H1 (cell line): ENCODE measurements at regions not wholly inside any gene's neighbourhood (a gene's known extent, or its start where the extent isn't known, plus 50 kb on each side); places are given as distances from the start of the nearest gene placed in this dataset.

Source experiments
- CTCF ChIA-PET: fragments of 300-600 bp; sonication (Branson Sonifier 250); formaldehyde crosslinking; loops from one replicate; lab custom pipeline; 2021; ENCODE audit not compliant: partially characterized antibody; lab: Charles Lee
- POLR2A ChIA-PET: fragments of 300-600 bp; sonication (Branson Sonifier 250); formaldehyde crosslinking; loops from one replicate; lab custom pipeline; 2021; ENCODE audit warnings: inconsistent platforms; ENCODE audit not compliant: partially characterized antibody; lab: Charles Lee
- DNase-seq, 2 experiments: peaks; one replicate each; pipeline versions ENCODE4 v3.0.0 to v3.0.0-alpha.2; 2010 to 2022; ENCODE audit warnings: low spot score in 2 of 2, low read depth in 1 of 2, mixed read lengths in 1 of 2
- FAIRE-seq: peaks from 2 replicates; lab custom pipeline; 2011; peaks lifted over from hg19 to GRCh38; lab: Jason Lieb, UNC
- H2AFZ ChIP-seq: 2 replicates; pipeline ENCODE4 v1.8.1; 2012; ENCODE audit warnings: low read length, inconsistent platforms
- H2AK5ac ChIP-seq: 2 replicates; pipeline ENCODE4 v1.6.1; 2013; ENCODE audit warnings: low read depth, low read length
- H2BK120ac ChIP-seq: replicated peaks from 2 replicates; pipeline ENCODE3; 2013; ENCODE audit warnings: low read depth, low read length, inconsistent platforms
- H2BK12ac ChIP-seq: 2 replicates; pipeline ENCODE4 v1.6.1; 2013; ENCODE audit warnings: low read depth, low read length
- H2BK15ac ChIP-seq: 2 replicates; pipeline ENCODE4 v1.6.1; 2013; ENCODE audit warnings: low read length
- H2BK20ac ChIP-seq: 2 replicates; pipeline ENCODE4 v1.6.1; 2013; ENCODE audit warnings: low read length
- H2BK5ac ChIP-seq: 2 replicates; pipeline ENCODE4 v1.6.1; 2013; ENCODE audit warnings: low read depth, low read length
- H3K14ac ChIP-seq: 2 replicates; pipeline ENCODE4 v1.6.1; 2013; ENCODE audit warnings: inconsistent platforms; ENCODE audit not compliant: insufficient read length
- H3K18ac ChIP-seq: 2 replicates; pipeline ENCODE4 v1.6.1; 2013; ENCODE audit warnings: low read length; ENCODE audit errors: extremely low read depth
- H3K23ac ChIP-seq: 2 replicates; pipeline ENCODE4 v1.6.1; 2013; ENCODE audit warnings: inconsistent platforms; ENCODE audit not compliant: insufficient read length
- H3K23me2 ChIP-seq: 2 replicates; pipeline ENCODE4 v1.6.1; 2013; ENCODE audit warnings: low read depth, low read length
- H3K27ac ChIP-seq: 2 replicates; pipeline ENCODE4 v1.6.1; 2011; ENCODE audit warnings: low read depth, low read length, inconsistent platforms
- H3K27me3 ChIP-seq, 4 experiments: replicated peaks in 1 of 4; 1 replicate in 1 of 4; 2 replicates in 3 of 4; pipeline versions ENCODE4 v1.6.1 to v1.8.1; 2011 to 2013; ENCODE audit warnings: low read length in 3 of 4, mild to moderate bottlenecking in 3 of 4, inconsistent platforms in 2 of 4, mixed read lengths in 2 of 4, moderate library complexity in 1 of 4; ENCODE audit not compliant: control insufficient read depth in 3 of 4, insufficient read depth in 3 of 4; ENCODE audit errors: extremely low read depth in 1 of 4
- H3K36me3 ChIP-seq, 4 experiments: 2 replicates each; pipeline versions ENCODE4 v1.6.1 to v1.8.1; 2011 to 2013; ENCODE audit warnings: mild to moderate bottlenecking in 4 of 4, low read length in 3 of 4, moderate library complexity in 2 of 4, control low read depth in 1 of 4, inconsistent platforms in 1 of 4; ENCODE audit not compliant: insufficient read depth in 4 of 4, control insufficient read depth in 2 of 4
- H3K4ac ChIP-seq: replicated peaks from 2 replicates; pipeline ENCODE3; 2013; ENCODE audit warnings: low read length, low read depth, mixed read lengths, inconsistent platforms; ENCODE audit not compliant: insufficient read length
- H3K4me1 ChIP-seq, 4 experiments: replicated peaks in 1 of 4; 1 replicate in 1 of 4; 2 replicates in 3 of 4; pipeline versions ENCODE4 v1.6.1 to v1.8.1; 2011 to 2013; ENCODE audit warnings: low read length in 3 of 4, inconsistent platforms in 2 of 4, mixed read lengths in 1 of 4; ENCODE audit not compliant: insufficient read depth in 4 of 4, control insufficient read depth in 3 of 4
- H3K4me2 ChIP-seq, 2 experiments: 2 replicates each; pipeline versions ENCODE4 v1.6.1 to v1.8.1; 2011 to 2013; ENCODE audit warnings: low read depth in 2 of 2, low read length in 2 of 2, control low read depth in 1 of 2, inconsistent platforms in 1 of 2, mild to moderate bottlenecking in 1 of 2; ENCODE audit not compliant: insufficient read depth in 1 of 2
- H3K4me3 ChIP-seq, 4 experiments: fragments of 200-600, 300-600 bp in 1 of 4; sonication (generic), shearing (Covaris generic), sonication (Bioruptor Twin) in 1 of 4; 2 replicates each; pipeline versions ENCODE4 v1.5.1 to v1.8.1; 2011 to 2016; ENCODE audit warnings: low read length in 4 of 4, low read depth in 3 of 4, control low read depth in 2 of 4, inconsistent platforms in 2 of 4, mild to moderate bottlenecking in 2 of 4, mixed read lengths in 1 of 4, moderate library complexity in 1 of 4; ENCODE audit not compliant: insufficient read depth in 2 of 4; ENCODE audit errors: extremely low read depth in 1 of 4
- H3K56ac ChIP-seq: replicated peaks from 2 replicates; pipeline ENCODE3; 2013; ENCODE audit warnings: low read depth, mild to moderate bottlenecking, mixed read lengths, low read length, inconsistent platforms; ENCODE audit not compliant: insufficient read length
- H3K79me1 ChIP-seq: 2 replicates; pipeline ENCODE4 v1.6.1; 2013; ENCODE audit warnings: low read depth, low read length, control low read depth
- H3K79me2 ChIP-seq, 2 experiments: 2 replicates each; pipeline versions ENCODE4 v1.6.1 to v1.8.1; 2012 to 2013; ENCODE audit warnings: low read length in 2 of 2, mild to moderate bottlenecking in 2 of 2, inconsistent platforms in 1 of 2; ENCODE audit not compliant: insufficient read depth in 2 of 2, control insufficient read depth in 1 of 2
- H3K9ac ChIP-seq, 4 experiments: replicated peaks in 1 of 4; 1 replicate in 1 of 4; 2 replicates in 3 of 4; pipeline versions ENCODE4 v1.6.1 to v1.8.1; 2011 to 2013; ENCODE audit warnings: low read depth in 3 of 4, low read length in 3 of 4, control low read depth in 2 of 4, mild to moderate bottlenecking in 2 of 4, moderate library complexity in 2 of 4, inconsistent platforms in 1 of 4; ENCODE audit errors: extremely low read depth in 1 of 4
- H3K9me3 ChIP-seq, 2 experiments: 2 replicates each; pipeline versions ENCODE4 v1.6.1 to v1.8.1; 2012 to 2013; ENCODE audit warnings: mild to moderate bottlenecking in 2 of 2, moderate library complexity in 2 of 2, control low read depth in 1 of 2, inconsistent platforms in 1 of 2, low read depth in 1 of 2, low read length in 1 of 2, mixed read lengths in 1 of 2; ENCODE audit not compliant: insufficient read depth in 2 of 2
- H4K20me1 ChIP-seq, 2 experiments: replicated peaks in 1 of 2; 2 replicates each; pipeline versions ENCODE3 to v1.8.1; 2011 to 2013; ENCODE audit warnings: inconsistent platforms in 2 of 2, low read length in 2 of 2, mild to moderate bottlenecking in 1 of 2; ENCODE audit not compliant: insufficient read depth in 2 of 2, control insufficient read depth in 1 of 2
- H4K5ac ChIP-seq: 2 replicates; pipeline ENCODE4 v1.6.1; 2013; ENCODE audit warnings: low read length, low read depth, mixed read lengths, inconsistent platforms; ENCODE audit not compliant: insufficient read length
- H4K8ac ChIP-seq: 2 replicates; pipeline ENCODE4 v1.8.0; 2013; ENCODE audit warnings: mild to moderate bottlenecking, moderate library complexity, low read length, inconsistent platforms; ENCODE audit not compliant: insufficient read depth; ENCODE audit errors: extremely low read depth
- H4K91ac ChIP-seq: replicated peaks from 2 replicates; pipeline ENCODE3; 2013; ENCODE audit warnings: low read length, mixed read lengths, inconsistent platforms; ENCODE audit not compliant: insufficient read length
- EGR1 ChIP-seq: IDR thresholded peaks from 2 replicates; pipeline ENCODE4 v1.6.1; 2011; ENCODE audit warnings: low read depth, low read length, borderline replicate concordance
- EZH2 ChIP-seq: fragments of 200-600 bp; sonication (generic); IDR thresholded peaks from 2 replicates; pipeline ENCODE4 v1.7.1; 2012; ENCODE audit warnings: low read depth, mild to moderate bottlenecking, moderate library complexity, low read length, inconsistent platforms; ENCODE audit not compliant: severe bottlenecking
- GTF2F1 ChIP-seq: IDR thresholded peaks from 2 replicates; pipeline ENCODE4 v1.6.1; 2012; ENCODE audit warnings: low read depth, low read length, improper control_type of control experiment, borderline replicate concordance
- JUN ChIP-seq: IDR thresholded peaks from 2 replicates; pipeline ENCODE4 v1.6.1; 2011; ENCODE audit warnings: low read depth, mild to moderate bottlenecking, improper control_type of control experiment, low read length
- NANOG ChIP-seq: IDR thresholded peaks from 2 replicates; pipeline ENCODE4 v1.6.1; 2011; ENCODE audit warnings: low read length, low read depth, mild to moderate bottlenecking, inconsistent platforms; ENCODE audit not compliant: insufficient read depth, poor library complexity, severe bottlenecking
- POU5F1 ChIP-seq: IDR thresholded peaks from 2 replicates; pipeline ENCODE4 v1.6.1; 2011; ENCODE audit warnings: low read depth, mild to moderate bottlenecking, low read length, moderate library complexity
- SIN3A ChIP-seq, 2 experiments: IDR thresholded peaks in 1 of 2; conservative IDR thresholded peaks in 1 of 2; 2 replicates each; pipeline ENCODE4 v1.6.1; 2011 to 2012; ENCODE audit warnings: low read length in 2 of 2, improper control_type of control experiment in 1 of 2, low read depth in 1 of 2, mild to moderate bottlenecking in 1 of 2
- SP4 ChIP-seq: IDR thresholded peaks from 2 replicates; pipeline ENCODE4 v1.6.1; 2012; ENCODE audit warnings: low read length, inconsistent platforms
- SUZ12 ChIP-seq: fragments of 200-600 bp; sonication (generic); IDR thresholded peaks from 2 replicates; pipeline ENCODE4 v1.6.1; 2012; ENCODE audit warnings: mild to moderate bottlenecking, inconsistent platforms, low read length, moderate library complexity, mixed read lengths
- TBP ChIP-seq: IDR thresholded peaks from 2 replicates; pipeline ENCODE4 v1.6.1; 2011; ENCODE audit warnings: low read depth, low read length, improper control_type of control experiment
- YY1 ChIP-seq: IDR thresholded peaks from 2 replicates; pipeline ENCODE4 v1.6.1; 2011; ENCODE audit warnings: low read depth, mild to moderate bottlenecking, low read length
- WGBS, 2 experiments: shearing (Covaris generic) in 1 of 2; methylation state at CpG; one replicate each; pipeline versions ENCODE4 v1.1.6 to v1.1.7; 2013 to 2015; ENCODE audit warnings: low lambda C conversion rate in 2 of 2, mixed read lengths in 2 of 2, inconsistent platforms in 1 of 2, low coverage in 1 of 2, missing lambda C conversion rate in 1 of 2; ENCODE audit not compliant: insufficient replicate concordance in 2 of 2, insufficient coverage in 1 of 2, insufficient read length in 1 of 2; ENCODE audit errors: extremely low coverage in 1 of 2, missing lambda C conversion rate in 1 of 2; 5-methylcytosine and 5-hydroxymethylcytosine counted together
- TF ChIP-seq, protein P1 (sequence below): IDR thresholded peaks from 2 replicates; pipeline ENCODE4 v1.6.1; 2012; ENCODE audit warnings: low read length, inconsistent platforms

DNA sequence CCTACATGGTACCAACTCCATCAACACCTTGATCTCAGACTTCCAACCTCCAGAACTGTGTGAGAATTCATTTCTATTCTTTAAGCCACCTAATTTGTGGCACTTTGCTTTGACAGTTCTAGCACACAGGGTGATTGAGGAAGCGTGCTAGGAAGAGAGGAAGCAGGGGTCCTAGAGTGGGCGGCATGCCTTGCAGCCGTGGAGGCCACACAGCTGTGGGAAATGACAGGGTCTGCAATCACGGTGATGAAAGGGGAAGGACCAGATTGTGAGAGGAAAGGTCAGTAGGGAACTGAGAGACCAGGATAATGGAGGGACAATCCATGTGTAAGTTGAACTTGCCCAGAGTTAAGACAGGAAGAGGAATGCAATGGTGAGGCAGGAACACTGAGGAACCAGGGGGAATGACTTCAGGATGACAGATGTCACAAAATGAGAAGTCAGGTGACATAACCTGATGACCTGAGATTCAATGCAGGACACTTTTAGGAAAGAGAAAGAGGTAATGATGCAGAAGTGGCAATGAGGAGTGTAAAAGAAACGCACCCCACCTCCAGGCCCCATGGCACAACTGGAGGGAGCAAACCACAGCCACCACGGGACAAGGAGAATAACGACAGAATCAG lies 87.3 kb upstream of the PIK3CG start:
- Histone ChIP-seq H4K91ac (no peak overlapping the region), H3K4ac (no peak overlapping the region), H3K56ac (no peak overlapping the region), H4K20me1 (no peaks in the 10 kb centered on the region), H3K23ac (no peak overlapping the region), H4K8ac (no peak overlapping the region), H3K4me2 (no peak overlapping the region), H3K9ac (no peak overlapping the region), H4K5ac (no peak overlapping the region), H2AFZ (no peak overlapping the region), H3K4me3 (no peak overlapping the region), H3K9me3 (no peaks in the 10 kb centered on the region), H2BK5ac (no peak overlapping the region), H2BK12ac (0 out of 2 replicates have a peak overlapping the region, but pooled peaks have one; percentile 39), H3K79me2 (no peaks in the 10 kb centered on the region), H3K23me2 (no peaks in the 10 kb centered on the region), H2BK20ac (no peak overlapping the region), H2BK15ac (no peak overlapping the region), H3K79me1 (no peaks in the 10 kb centered on the region), H3K27me3 (no peaks in the 10 kb centered on the region), H2BK120ac (no peak overlapping the region), H3K27ac (no peak overlapping the region), H3K18ac (no peak overlapping the region), H3K36me3 (no peaks in the 10 kb centered on the region; a peak in 1 of 8 replicates), H3K14ac (no peak overlapping the region), H3K4me1 (peaks cover 0 to 3% (median 0%) of the 10 kb centered on the region in 4 experiments; a peak in 1 of 7 replicates), H2AK5ac (peak overlapping the region; percentile 53; the same call in 1 of the 2 replicates)
- DNase-seq, result no peak
- CTCF ChIA-PET, result interaction anchor here (0.7 to 1.3 kb wide), 2 partner anchors 15 to 166 kb away, joined by 3 to 4 read pairs; no protein-coding TSS in a partner anchor
- WGBS, 2 experiments, result 83% methylated on average over 7 of the region's 7 CpGs; no CpG with 5 or more reads in 1 of the 2 experiments
- no peak for FAIRE-seq
- POLR2A ChIA-PET, result no interaction called here
- TF ChIP-seq EGR1, result no peak
- no peak for TF ChIP-seq TBP
- no peak for TF ChIP-seq JUN
- no peak for TF ChIP-seq YY1
- TF ChIP-seq EZH2, result no peak
- TF ChIP-seq NANOG, result no peak
- TF ChIP-seq, protein P1, sequence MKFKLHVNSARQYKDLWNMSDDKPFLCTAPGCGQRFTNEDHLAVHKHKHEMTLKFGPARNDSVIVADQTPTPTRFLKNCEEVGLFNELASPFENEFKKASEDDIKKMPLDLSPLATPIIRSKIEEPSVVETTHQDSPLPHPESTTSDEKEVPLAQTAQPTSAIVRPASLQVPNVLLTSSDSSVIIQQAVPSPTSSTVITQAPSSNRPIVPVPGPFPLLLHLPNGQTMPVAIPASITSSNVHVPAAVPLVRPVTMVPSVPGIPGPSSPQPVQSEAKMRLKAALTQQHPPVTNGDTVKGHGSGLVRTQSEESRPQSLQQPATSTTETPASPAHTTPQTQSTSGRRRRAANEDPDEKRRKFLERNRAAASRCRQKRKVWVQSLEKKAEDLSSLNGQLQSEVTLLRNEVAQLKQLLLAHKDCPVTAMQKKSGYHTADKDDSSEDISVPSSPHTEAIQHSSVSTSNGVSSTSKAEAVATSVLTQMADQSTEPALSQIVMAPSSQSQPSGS, result no peak
- no peak for TF ChIP-seq GTF2F1
- no peak for TF ChIP-seq SIN3A (conservative IDR thresholded peaks at IDR 0.05 in 1 of 2, IDR thresholded peaks at IDR 0.05 in 1 of 2; ENCODE audit: low read depth in 1 of 2, low read length in 2 of 2)
- no peak for TF ChIP-seq SP4
- TF ChIP-seq POU5F1, result no peak
- no peak for TF ChIP-seq SUZ12
